Nucleus accumbens (tissue), 56 donors: ENCODE measurements at regions not wholly inside any gene's neighbourhood (a gene's known extent, or its start where the extent isn't known, plus 50 kb on each side); places are given as distances from the start of the nearest gene placed in this dataset.

Source experiments
- DNase-seq, 56 donors: peaks; one replicate each; lab custom pipeline; 2025; lab: John Stamatoyannopoulos, UW

GRCh38 chr2:41729800-41730364 lies 317.9 kb upstream of the PKDCC start:
- DNase-seq, result no peak

GRCh38 chr2:41735006-41735405 lies 312.8 kb upstream of the PKDCC start:
- no peak for DNase-seq

DNA sequence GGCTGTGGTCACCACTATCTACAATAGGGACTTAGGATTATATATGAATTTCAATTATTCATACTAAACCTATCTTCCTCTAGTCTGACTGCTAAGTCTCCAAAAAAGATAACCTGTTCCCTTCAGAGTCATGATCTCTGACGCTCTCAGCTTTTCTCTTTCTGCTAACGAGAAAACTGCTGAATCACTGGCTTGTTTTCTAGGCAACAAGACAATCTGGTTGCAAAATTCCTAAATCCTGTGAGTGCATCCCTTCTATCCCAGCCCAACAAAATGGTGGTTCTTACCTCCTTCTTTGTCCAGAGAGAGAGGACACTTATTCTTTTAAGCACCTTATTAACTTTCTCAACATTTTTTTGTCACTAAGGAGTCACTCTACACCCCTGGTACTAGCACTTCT lies 312.3 kb upstream of the PKDCC start:
- no peak for DNase-seq

GRCh38 chr2:41736105-41736567 lies 311.7 kb upstream of the PKDCC start:
- DNase-seq, result no peak

GRCh38 chr2:41736586-41736985 lies 311.2 kb upstream of the PKDCC start:
- no peak for DNase-seq

GRCh38 chr2:41737888-41738287 lies 309.9 kb upstream of the PKDCC start:
- no peak for DNase-seq

GRCh38 chr2:41741951-41742595 lies 305.7 kb upstream of the PKDCC start:
- DNase-seq, result no peak

GRCh38 chr2:41743324-41743723 lies 304.5 kb upstream of the PKDCC start:
- no peak for DNase-seq

DNA sequence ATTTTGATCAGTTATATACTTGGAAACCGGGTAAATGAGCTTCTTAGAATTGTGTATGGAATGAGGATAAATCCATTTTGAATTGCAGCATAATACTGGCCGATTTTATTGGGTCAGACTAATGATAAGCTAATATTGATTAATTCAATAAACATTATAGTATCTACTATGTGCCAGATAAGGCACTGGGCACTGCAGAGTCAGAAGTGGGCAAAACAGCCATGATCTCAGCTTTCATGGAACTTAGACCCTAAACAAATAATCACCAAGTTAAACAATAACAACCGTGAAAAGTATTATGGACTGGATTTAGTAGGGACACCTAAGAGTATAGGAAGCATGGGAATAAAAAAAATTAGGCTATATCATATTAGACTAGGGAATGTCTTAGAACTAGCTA lies 297.0 kb upstream of the PKDCC start:
- DNase-seq, result no peak

DNA sequence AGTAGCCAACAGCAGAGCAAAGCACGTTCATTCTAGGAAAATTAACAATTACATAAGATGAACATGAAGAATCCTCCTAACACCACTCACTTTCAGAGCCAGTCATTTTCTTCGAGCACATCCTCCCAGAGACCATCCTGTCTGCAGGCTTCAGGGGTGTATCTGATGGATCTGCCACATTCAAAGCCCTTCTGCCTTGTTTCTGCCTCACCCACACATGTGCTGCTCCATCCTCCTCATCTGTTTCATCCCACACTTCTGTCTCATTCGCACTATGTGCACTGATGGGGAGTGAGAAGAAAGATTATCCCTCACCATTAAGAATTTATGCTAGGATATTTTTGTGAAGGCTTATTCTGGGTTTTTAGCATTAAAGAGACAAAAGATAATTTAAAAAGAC lies 287.9 kb upstream of the PKDCC start:
- DNase-seq, result peak in 8 of 56 donors; percentile 0 to 9 (median 2)

- DNase-seq, result no peak
Measured at GRCh38 chr2:41763141-41763540, 284.7 kb upstream of the PKDCC start.

DNA sequence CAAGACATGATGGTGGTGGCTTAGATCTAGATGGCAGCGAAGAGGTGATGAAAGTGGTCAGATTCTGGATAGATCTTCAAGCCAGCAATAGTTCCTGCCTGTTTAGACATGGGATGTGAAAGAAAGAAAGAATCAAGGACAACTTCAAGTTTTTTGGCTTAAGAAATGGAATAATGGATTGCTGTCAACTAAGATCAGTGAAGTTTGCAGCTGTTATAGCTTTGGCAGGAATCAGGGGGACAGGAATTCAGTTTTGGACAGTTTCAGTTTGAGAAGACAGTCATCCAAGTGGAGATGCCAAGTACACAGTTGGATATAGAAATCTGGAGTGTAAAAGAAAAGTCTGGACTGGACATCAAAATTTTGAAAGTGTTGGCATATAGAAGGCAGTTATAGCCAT lies 283.7 kb upstream of the PKDCC start:
- DNase-seq, result no peak

GRCh38 chr2:41764919-41765318 lies 282.9 kb upstream of the PKDCC start:
- no peak for DNase-seq

GRCh38 chr2:41768310-41768709 lies 279.5 kb upstream of the PKDCC start:
- no peak for DNase-seq

DNA sequence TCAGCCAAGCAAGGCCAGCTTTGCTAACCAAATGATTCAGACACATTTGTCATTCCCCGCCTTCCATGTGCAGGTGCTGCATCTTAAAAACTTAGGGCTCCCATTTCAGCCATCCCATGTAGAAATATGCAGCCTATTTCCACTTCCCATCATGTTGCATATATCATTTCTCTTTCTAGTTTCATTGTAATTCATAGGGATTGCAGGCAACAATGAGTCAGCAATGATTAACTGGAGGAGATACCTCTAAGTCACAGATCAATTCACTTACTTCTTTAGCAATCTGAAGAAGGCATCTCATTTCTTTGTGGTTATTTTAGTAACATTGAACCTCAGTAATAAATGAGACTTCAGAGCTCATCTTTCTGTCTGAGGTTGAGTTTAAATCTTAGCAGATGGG lies 276.1 kb upstream of the PKDCC start:
- DNase-seq, result no peak

- DNase-seq, result no peak
Measured at GRCh38 chr2:41772697-41773096, 275.1 kb upstream of the PKDCC start.

- no peak for DNase-seq
Measured at GRCh38 chr2:41774011-41774605, 273.7 kb upstream of the PKDCC start.

DNA sequence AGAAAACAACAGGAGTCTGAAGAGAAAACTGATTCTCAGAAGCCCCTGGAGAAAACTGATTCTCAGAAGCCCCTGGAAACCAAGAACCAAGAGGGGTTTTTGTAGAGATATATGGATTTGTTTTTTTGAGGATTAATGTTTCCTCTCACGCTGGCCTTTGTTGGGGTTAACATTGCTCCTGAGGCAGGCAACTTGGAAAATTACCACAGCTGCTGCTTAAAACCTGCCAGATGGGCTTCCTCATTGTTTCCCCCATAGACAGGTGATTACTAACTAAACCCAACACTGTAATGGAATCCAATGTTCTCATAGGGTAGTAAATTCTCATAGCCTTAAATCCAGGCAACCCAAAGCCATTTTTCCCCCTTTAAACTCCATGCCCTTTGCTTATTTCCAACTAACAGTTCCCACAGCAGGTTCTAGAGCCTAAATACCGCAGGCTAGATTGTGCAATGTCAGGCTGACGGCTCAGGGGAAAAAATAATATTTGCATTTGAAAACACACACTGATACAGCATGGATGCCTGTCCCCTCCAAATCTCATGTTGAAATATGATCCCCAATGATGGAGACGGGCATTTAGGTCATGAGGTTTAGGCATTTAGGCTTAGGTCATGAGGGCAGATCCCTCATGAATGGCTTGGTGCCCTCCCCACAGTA lies 272.3 kb upstream of the PKDCC start:
- DNase-seq, result no peak

DNA sequence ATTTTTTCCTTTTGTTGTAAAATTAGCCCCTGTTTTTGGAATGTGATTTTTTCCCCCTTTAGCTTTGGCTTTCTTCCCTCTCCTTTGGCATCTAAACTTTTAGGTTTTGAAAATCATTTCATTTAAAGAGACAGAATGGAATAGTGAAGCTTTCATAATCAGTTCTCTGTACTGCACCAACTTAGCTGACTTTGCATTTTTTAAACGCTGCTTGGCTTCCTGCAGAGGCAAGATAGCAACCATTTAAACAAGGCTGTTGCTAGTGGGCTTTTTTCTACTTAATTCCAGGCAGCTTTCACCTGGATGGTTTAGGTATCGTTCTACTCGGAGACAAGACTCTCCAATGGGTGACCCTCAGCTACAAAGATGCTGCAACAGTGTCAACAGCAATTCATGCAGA lies 267.9 kb upstream of the PKDCC start:
- DNase-seq, result no peak

DNA sequence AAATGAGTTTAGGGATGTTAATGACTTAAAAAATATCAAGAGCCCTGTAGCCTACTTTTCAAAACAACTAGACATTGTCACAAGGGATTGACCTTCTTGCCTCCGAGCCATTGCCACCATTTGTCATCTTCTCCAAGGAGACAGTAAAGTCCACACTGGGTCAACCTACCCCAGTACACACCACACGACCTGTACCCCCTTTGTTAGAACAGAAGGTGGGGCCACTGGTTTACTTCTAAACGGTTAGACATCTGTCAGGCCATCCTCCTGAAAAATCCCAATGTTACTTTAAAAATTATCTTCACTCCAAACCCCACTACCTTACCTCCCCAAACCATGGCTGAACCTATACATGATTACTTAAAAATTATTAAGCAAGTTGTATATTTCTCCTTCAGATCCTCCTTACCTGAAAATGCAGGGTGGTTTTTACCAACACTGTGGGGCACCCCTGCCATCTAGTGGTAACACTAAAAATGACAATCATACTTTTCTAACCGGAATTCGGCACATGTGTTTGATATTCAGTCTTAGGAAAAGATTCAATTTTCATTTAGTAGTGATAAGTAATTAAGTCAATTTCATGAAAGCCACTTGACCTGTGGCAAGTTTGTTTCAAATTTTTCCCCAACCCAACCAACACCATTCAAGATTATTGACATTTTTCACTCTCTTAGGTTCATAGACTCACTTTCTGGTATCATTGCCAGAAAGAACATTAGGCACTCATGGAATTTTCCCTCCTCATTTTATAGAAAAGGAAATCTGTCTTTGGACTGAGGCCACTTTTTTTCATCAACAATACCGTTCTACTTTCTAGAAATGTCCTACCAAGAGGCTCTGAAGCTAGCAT lies 265.3 kb upstream of the PKDCC start:
- peak in 12 of 56 donors; percentile 0 to 43 (median 8) for DNase-seq

- DNase-seq, result no peak
Measured at GRCh38 chr2:41784496-41784895, 263.3 kb upstream of the PKDCC start.
